Hematopoietic multipotent progenitor cell (in vitro differentiated cells): ENCODE measurements at regions not wholly inside any gene's neighbourhood (a gene's known extent, or its start where the extent isn't known, plus 50 kb on each side); places are given as distances from the start of the nearest gene placed in this dataset.

Experiments
- DNase-seq, 3 donors: peaks; one replicate each; pipeline ENCODE4 v3.0.0-alpha.2; 2011 to 2015; ENCODE audit warnings: low read depth in 2 of 3, low spot score in 2 of 3

GRCh38 chr2:234680688-234681619, 184.1 kb upstream of the ARL4C start:
- no peak for DNase-seq

- DNase-seq = no peak
These were observed 183.1 kb upstream of the ARL4C start for GRCh38 chr2:234679741-234680687.

- no peak for DNase-seq
These were observed 182.4 kb upstream of the ARL4C start for GRCh38 chr2:234679301-234679740.

GRCh38 chr2:234678711-234679110, 181.8 kb upstream of the ARL4C start:
- DNase-seq = no peak

GRCh38 chr2:234677758-234678538, 181.1 kb upstream of the ARL4C start:
- DNase-seq = no peak

- no peak for DNase-seq
These were observed 180.0 kb upstream of the ARL4C start for GRCh38 chr2:234676783-234677450.

- DNase-seq = no peak
These were observed 179.4 kb upstream of the ARL4C start for GRCh38 chr2:234676109-234676782.

GRCh38 chr2:234674781-234675201, 177.9 kb upstream of the ARL4C start:
- DNase-seq = no peak

GRCh38 chr2:234673961-234674759, 177.3 kb upstream of the ARL4C start:
- DNase-seq = no peak

GRCh38 chr2:234673501-234673900, 176.6 kb upstream of the ARL4C start:
- no peak for DNase-seq

- no peak for DNase-seq
These were observed 175.7 kb upstream of the ARL4C start for GRCh38 chr2:234672498-234673150.

GRCh38 chr2:234671716-234672115, 174.8 kb upstream of the ARL4C start:
- no peak for DNase-seq

GRCh38 chr2:234671231-234671630, 174.3 kb upstream of the ARL4C start:
- no peak for DNase-seq

GRCh38 chr2:234670806-234671205, 173.9 kb upstream of the ARL4C start:
- no peak for DNase-seq

- DNase-seq = no peak
These were observed 173.2 kb upstream of the ARL4C start for GRCh38 chr2:234670052-234670451.

- DNase-seq = no peak
These were observed 172.7 kb upstream of the ARL4C start for GRCh38 chr2:234669621-234670020.

- DNase-seq = no peak
These were observed 172.1 kb upstream of the ARL4C start for GRCh38 chr2:234669001-234669400.

GRCh38 chr2:234666911-234667310, 170.0 kb upstream of the ARL4C start:
- DNase-seq = no peak
